ENCODE measurements at regions not wholly inside any gene's neighbourhood (a gene's known extent, or its start where the extent isn't known, plus 50 kb on each side); places are given as distances from the start of the nearest gene placed in this dataset.

- no peak for DNase-seq
Observed at GRCh38 chr5:27639005-27639612, 600.7 kb upstream of the CDH9 start.

DNA sequence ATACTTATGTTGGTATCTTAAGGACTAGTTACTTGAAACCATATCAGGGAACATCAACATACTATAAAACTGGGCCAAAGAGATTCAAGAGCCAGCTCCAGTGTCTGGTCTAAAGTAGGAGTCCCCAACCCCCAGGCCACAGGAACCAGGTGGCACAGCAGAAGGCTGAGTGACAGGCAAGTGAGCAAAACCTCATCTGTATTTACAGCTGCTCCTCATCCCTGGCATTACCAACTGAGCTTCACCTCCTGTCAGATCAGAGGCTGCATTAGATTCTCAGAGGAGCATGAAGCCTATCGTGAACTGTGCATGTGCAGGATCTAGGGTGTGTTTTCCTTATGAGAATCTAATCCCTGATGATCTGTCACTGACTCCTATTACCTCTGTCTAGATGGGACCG lies 581.6 kb upstream of the CDH9 start:
- DNase-seq: no peak

- no peak for DNase-seq
Observed at GRCh38 chr5:27612161-27612560, 573.8 kb upstream of the CDH9 start.

GRCh38 chr5:27608992-27609391 lies 570.6 kb upstream of the CDH9 start:
- DNase-seq: no peak

DNA sequence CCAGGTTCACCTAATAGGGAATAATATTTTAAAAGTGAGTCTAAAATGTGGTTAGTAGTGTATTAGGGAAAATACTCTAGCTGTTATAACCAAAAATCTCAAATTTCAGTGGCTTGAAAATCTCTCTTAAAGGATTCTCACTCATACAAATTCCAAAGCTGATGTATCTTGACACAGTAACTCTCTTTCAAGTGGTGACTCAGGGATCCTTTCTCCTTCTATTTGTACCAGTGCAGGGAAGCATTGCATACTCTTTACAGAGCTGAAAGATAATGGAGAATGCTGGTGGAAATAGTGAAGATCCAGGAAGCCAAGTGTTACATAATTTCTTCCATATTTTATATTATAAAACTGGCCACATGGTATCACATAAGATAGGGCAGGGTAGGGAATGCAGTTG lies 560.2 kb upstream of the CDH9 start:
- no peak for DNase-seq

GRCh38 chr5:27594141-27594540 lies 555.8 kb upstream of the CDH9 start:
- DNase-seq: no peak

- no peak for DNase-seq
Observed at GRCh38 chr5:27592231-27592630, 553.8 kb upstream of the CDH9 start.

DNA sequence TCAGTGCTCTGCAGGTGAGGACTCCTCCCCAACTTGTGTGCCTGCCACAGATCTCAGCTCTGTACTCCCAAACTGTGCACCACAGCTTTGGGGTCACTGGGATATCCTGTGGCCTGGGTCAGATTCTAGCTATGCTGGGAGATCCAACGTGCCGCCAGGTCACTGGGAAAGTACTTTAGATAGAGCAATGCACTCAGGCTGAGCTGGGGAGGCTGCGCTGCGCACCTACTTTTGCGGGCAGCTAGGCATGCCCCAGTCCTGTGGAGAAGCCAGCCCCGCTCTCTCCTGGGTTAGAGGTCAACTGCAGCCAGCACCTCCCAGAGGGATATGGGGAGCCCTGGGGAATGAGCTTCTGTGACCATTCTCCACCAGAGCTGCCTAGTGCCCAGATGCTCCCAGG lies 552.1 kb upstream of the CDH9 start:
- DNase-seq: no peak

- DNase-seq: no peak
Observed at GRCh38 chr5:27578279-27578678, 539.9 kb upstream of the CDH9 start.

- no peak for DNase-seq
Observed at GRCh38 chr5:27571681-27572080, 533.3 kb upstream of the CDH9 start.

- no peak for DNase-seq
Observed at GRCh38 chr5:27568811-27569210, 530.4 kb upstream of the CDH9 start.

- DNase-seq: no peak
Observed at GRCh38 chr5:27561408-27561807, 523.0 kb upstream of the CDH9 start.

GRCh38 chr5:27548484-27548883 lies 510.1 kb upstream of the CDH9 start:
- no peak for DNase-seq

DNA sequence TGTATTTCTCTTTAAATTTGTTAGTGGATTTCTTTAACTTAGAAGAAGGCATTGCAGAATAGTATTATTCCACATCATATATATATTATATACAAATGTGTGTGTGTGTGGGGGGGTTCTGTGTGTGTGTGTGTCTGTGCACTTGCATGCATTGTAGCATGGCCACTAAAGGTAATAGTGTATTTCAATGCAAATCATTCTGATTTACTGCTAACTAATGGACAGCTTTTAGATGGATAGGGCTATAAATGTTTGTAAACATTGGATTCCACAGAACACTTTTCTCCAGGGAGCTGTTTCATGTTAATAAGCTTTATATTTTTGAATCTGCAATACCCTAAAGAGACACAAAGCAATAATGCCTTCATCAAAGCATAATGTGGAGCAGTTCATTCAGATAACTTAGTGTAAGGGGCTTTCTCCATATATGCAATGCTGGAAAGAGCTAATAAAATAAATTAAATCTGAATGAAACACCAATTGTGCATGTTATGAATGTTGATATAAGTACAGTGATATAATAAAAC lies 496.7 kb upstream of the CDH9 start:
- no peak for DNase-seq

DNA sequence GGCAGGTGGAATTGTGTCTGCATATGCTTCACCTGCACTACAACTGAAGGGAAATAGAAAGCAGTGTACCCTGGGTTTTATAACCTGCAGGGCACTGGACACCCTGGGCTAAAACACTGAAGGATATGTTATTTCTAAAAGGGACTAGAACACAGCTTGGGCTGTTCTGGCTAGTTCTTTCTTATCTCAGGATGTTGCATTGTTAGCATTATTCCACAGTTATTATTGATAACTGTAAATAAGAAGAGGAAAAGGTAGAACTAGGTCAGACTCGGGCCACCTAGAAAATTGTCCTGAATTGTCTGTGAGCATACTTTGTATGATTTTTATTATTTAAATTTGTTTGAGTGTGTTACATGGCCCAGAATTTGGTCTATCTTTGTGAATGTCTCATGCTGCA lies 493.9 kb upstream of the CDH9 start:
- no peak for DNase-seq

DNA sequence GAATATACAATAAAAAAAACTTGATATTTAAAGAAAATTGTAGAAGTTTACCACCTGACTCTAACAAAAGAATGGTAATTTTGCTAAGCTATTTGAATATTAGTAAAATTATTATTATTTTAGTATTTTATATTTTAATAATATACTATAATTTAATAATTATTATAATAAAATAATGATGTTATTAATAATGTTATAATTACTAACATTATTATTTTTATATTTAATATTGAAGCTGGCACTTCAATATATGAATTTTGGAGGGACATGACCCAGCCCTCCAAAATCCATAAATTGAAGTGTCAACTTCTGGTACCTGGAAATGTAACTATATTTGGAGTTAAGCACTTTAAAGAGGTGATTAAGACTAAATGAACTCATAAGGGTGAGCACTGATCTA lies 486.1 kb upstream of the CDH9 start:
- DNase-seq: no peak

GRCh38 chr5:27523629-27524028 lies 485.2 kb upstream of the CDH9 start:
- DNase-seq: no peak

- no peak for DNase-seq
Observed at GRCh38 chr5:27516437-27516836, 478.1 kb upstream of the CDH9 start.

- no peak for DNase-seq
Observed at GRCh38 chr5:27511061-27511460, 472.7 kb upstream of the CDH9 start.

GRCh38 chr5:27503813-27504212 lies 465.4 kb upstream of the CDH9 start:
- no peak for DNase-seq

GRCh38 chr5:27502236-27502635 lies 463.9 kb upstream of the CDH9 start:
- DNase-seq: no peak

- DNase-seq: no peak
Observed at GRCh38 chr5:27497491-27497890, 459.1 kb upstream of the CDH9 start.

DNA sequence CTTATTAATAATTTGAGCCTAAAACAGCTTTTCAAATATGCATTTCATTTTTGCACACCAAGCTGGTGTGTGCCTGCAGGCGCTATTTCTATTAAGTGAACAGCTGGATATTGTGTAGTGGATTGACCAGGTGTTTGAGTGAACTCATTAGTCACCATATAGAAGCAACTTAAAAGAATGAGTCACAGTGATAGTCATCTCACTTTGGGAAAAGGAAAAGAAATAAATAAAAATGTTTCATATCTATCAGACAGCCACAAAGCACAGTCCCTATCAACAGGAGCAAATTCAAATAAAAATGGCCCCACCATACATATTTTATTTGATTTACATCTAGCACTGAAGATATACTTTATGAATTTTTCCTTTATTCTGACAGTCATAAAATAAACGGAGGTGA lies 456.5 kb upstream of the CDH9 start:
- DNase-seq: no peak

- DNase-seq: no peak
Observed at GRCh38 chr5:27491746-27492439, 453.5 kb upstream of the CDH9 start.

GRCh38 chr5:27491047-27491446 lies 452.7 kb upstream of the CDH9 start:
- DNase-seq: no peak
